ENCODE measurements at regions not wholly inside any gene's neighbourhood (a gene's known extent, or its start where the extent isn't known, plus 50 kb on each side); places are given as distances from the start of the nearest gene placed in this dataset.

- TF ChIP-seq TAF1 (IDR thresholded peaks at IDR 0.05; ENCODE audit: borderline replicate concordance, low read depth, low read length): no peak
- TF ChIP-seq, protein P1, sequence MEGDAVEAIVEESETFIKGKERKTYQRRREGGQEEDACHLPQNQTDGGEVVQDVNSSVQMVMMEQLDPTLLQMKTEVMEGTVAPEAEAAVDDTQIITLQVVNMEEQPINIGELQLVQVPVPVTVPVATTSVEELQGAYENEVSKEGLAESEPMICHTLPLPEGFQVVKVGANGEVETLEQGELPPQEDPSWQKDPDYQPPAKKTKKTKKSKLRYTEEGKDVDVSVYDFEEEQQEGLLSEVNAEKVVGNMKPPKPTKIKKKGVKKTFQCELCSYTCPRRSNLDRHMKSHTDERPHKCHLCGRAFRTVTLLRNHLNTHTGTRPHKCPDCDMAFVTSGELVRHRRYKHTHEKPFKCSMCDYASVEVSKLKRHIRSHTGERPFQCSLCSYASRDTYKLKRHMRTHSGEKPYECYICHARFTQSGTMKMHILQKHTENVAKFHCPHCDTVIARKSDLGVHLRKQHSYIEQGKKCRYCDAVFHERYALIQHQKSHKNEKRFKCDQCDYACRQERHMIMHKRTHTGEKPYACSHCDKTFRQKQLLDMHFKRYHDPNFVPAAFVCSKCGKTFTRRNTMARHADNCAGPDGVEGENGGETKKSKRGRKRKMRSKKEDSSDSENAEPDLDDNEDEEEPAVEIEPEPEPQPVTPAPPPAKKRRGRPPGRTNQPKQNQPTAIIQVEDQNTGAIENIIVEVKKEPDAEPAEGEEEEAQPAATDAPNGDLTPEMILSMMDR (IDR thresholded peaks at IDR 0.05): no peak
- TF ChIP-seq FOXM1 (IDR thresholded peaks at IDR 0.05; ENCODE audit: low read depth): no peak
- TF ChIP-seq RCOR1 (IDR thresholded peaks at IDR 0.05; ENCODE audit: low read length): no peak
- no peak for TF ChIP-seq NRF1 (IDR thresholded peaks at IDR 0.05; ENCODE audit: low read depth, low read length)
- TF ChIP-seq SMC3 (IDR thresholded peaks at IDR 0.05; ENCODE audit: low read depth, low read length): no peak
- TF ChIP-seq RXRA (IDR thresholded peaks at IDR 0.05; ENCODE audit: borderline replicate concordance, low read depth): no peak
These were observed 167.4 kb upstream of the BMP2 start for GRCh38 chr20:6599876-6600735.

Data from SK-N-SH (cell line).